ENCODE measurements at regions not wholly inside any gene's neighbourhood (a gene's known extent, or its start where the extent isn't known, plus 50 kb on each side); places are given as distances from the start of the nearest gene placed in this dataset.

DNA sequence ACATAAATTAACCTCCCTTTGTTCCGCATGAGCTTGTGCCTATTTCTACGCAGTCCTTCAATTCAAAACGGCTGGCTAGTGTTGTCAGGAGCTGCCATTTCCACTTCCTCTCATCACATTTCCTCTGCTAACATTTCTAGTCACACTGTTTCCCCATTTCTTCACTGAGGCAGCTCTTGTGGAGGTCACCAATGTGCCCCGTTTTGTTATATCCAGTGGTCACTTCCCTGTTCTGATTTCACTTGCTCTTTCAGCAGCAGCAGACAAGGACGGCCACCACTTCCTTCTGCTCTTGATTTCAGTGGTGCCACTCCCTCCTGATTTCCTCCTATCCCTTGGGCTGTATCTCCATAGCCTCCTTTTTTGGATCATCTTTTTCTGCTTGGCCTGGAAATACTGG, 64.8 kb upstream of the SEC61G start:
- TF ChIP-seq POLR2AphosphoS5 (IDR thresholded peaks at IDR 0.05) (peak in 1 of 3 donors; percentile 71), POLR2A (IDR thresholded peaks at IDR 0.05) (no peak)
- TF ChIP-seq, protein P1, sequence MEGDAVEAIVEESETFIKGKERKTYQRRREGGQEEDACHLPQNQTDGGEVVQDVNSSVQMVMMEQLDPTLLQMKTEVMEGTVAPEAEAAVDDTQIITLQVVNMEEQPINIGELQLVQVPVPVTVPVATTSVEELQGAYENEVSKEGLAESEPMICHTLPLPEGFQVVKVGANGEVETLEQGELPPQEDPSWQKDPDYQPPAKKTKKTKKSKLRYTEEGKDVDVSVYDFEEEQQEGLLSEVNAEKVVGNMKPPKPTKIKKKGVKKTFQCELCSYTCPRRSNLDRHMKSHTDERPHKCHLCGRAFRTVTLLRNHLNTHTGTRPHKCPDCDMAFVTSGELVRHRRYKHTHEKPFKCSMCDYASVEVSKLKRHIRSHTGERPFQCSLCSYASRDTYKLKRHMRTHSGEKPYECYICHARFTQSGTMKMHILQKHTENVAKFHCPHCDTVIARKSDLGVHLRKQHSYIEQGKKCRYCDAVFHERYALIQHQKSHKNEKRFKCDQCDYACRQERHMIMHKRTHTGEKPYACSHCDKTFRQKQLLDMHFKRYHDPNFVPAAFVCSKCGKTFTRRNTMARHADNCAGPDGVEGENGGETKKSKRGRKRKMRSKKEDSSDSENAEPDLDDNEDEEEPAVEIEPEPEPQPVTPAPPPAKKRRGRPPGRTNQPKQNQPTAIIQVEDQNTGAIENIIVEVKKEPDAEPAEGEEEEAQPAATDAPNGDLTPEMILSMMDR (IDR thresholded peaks at IDR 0.05 in 8 of 11, conservative IDR thresholded peaks at IDR 0.05 in 3 of 11) = no peak
